ENCODE measurements at regions not wholly inside any gene's neighbourhood (a gene's known extent, or its start where the extent isn't known, plus 50 kb on each side); places are given as distances from the start of the nearest gene placed in this dataset.

GRCh38 chr10:10515479-10516204 is 502.0 kb upstream of the CELF2 start:
- H2AFZ ChIP-seq = no peak overlapping the region
- no peak for TF ChIP-seq EZH2 (IDR thresholded peaks at IDR 0.05; ENCODE audit: borderline replicate concordance)
- TF ChIP-seq EZH2phosphoT487 (IDR thresholded peaks at IDR 0.05; ENCODE audit: low read depth, severe bottlenecking, unreplicated experiment) = no peak
- TF ChIP-seq CTCF (IDR thresholded peaks at IDR 0.05; ENCODE audit: poor library complexity) = no peak
- WGBS (ENCODE audit: low lambda C conversion rate, missing lambda C conversion rate) = 84% methylated on average over 13 of the region's 13 CpGs
- DNase-seq (ENCODE audit: low spot score) = no peak
- no peaks in the 10 kb centered on the region for H3K79me2 ChIP-seq
- H3K4me2 ChIP-seq = no peak overlapping the region
- no peaks in the 10 kb centered on the region for H4K20me1 ChIP-seq (ENCODE audit: insufficient read depth, poor library complexity, severe bottlenecking)
- no peaks in the 10 kb centered on the region for H3K9me3 ChIP-seq (ENCODE audit: low read depth)
- no peaks in the 10 kb centered on the region for H3K36me3 ChIP-seq (replicated peaks; ENCODE audit: insufficient read depth, low read depth)
- H3K4me3 ChIP-seq = no peak overlapping the region
- H3K4me1 ChIP-seq (ENCODE audit: insufficient read depth) = no peaks in the 10 kb centered on the region
- no peaks in the 10 kb centered on the region for H3K27me3 ChIP-seq
- H3K27ac ChIP-seq = no peak overlapping the region
- H3K9me2 ChIP-seq (replicated peaks; ENCODE audit: insufficient read depth) = no peaks in the 10 kb centered on the region

- no peak for DNase-seq (ENCODE audit: low spot score)
- Histone ChIP-seq H3K27ac (no peak overlapping the region), H2AFZ (no peak overlapping the region), H3K79me2 (no peaks in the 10 kb centered on the region), H3K4me3 (no peak overlapping the region), H4K20me1 (ENCODE audit: insufficient read depth, poor library complexity, severe bottlenecking) (no peaks in the 10 kb centered on the region), H3K9me3 (ENCODE audit: low read depth) (no peaks in the 10 kb centered on the region), H3K4me1 (ENCODE audit: insufficient read depth) (no peaks in the 10 kb centered on the region), H3K4me2 (no peak overlapping the region), H3K36me3 (replicated peaks; ENCODE audit: insufficient read depth, low read depth) (no peaks in the 10 kb centered on the region), H3K27me3 (no peaks in the 10 kb centered on the region), H3K9me2 (replicated peaks; ENCODE audit: insufficient read depth) (no peaks in the 10 kb centered on the region)
- TF ChIP-seq CTCF (IDR thresholded peaks at IDR 0.05; ENCODE audit: poor library complexity) (no peak), EZH2phosphoT487 (IDR thresholded peaks at IDR 0.05; ENCODE audit: low read depth, severe bottlenecking, unreplicated experiment) (no peak), EZH2 (IDR thresholded peaks at IDR 0.05; ENCODE audit: borderline replicate concordance) (no peak)
- 68% methylated on average over 8 of the region's 8 CpGs for WGBS (ENCODE audit: low lambda C conversion rate, missing lambda C conversion rate)
Observed at GRCh38 chr10:10516346-10517130, 501.1 kb upstream of the CELF2 start.

GRCh38 chr10:10517866-10518265 is 499.8 kb upstream of the CELF2 start:
- H3K9me2 ChIP-seq (replicated peaks; ENCODE audit: insufficient read depth) = no peaks in the 10 kb centered on the region
- H3K27ac ChIP-seq = no peak overlapping the region
- no peak for DNase-seq (ENCODE audit: low spot score)
- H3K27me3 ChIP-seq = no peaks in the 10 kb centered on the region
- no peak overlapping the region for H3K4me2 ChIP-seq
- no peak for TF ChIP-seq EZH2 (IDR thresholded peaks at IDR 0.05; ENCODE audit: borderline replicate concordance)
- no peak for TF ChIP-seq CTCF (IDR thresholded peaks at IDR 0.05; ENCODE audit: poor library complexity)
- no peak for TF ChIP-seq EZH2phosphoT487 (IDR thresholded peaks at IDR 0.05; ENCODE audit: low read depth, severe bottlenecking, unreplicated experiment)
- H2AFZ ChIP-seq = no peak overlapping the region
- H3K9me3 ChIP-seq (ENCODE audit: low read depth) = no peaks in the 10 kb centered on the region
- no peaks in the 10 kb centered on the region for H3K79me2 ChIP-seq
- WGBS (ENCODE audit: low lambda C conversion rate, missing lambda C conversion rate) = 80% methylated on average over 4 of the region's 4 CpGs
- no peaks in the 10 kb centered on the region for H4K20me1 ChIP-seq (ENCODE audit: insufficient read depth, poor library complexity, severe bottlenecking)
- H3K4me1 ChIP-seq (ENCODE audit: insufficient read depth) = no peaks in the 10 kb centered on the region
- no peak overlapping the region for H3K4me3 ChIP-seq
- H3K36me3 ChIP-seq (replicated peaks; ENCODE audit: insufficient read depth, low read depth) = no peaks in the 10 kb centered on the region
